KBM-7 (cell line): ENCODE measurements at regions not wholly inside any gene's neighbourhood (a gene's known extent, or its start where the extent isn't known, plus 50 kb on each side); places are given as distances from the start of the nearest gene placed in this dataset.

Source experiments
- DNase-seq: peaks from one replicate; pipeline ENCODE4 v3.0.0-alpha.2; 2015
- in situ Hi-C: fragments of 300-500 bp; cut with MboI; formaldehyde crosslinking; loops from 2 replicates; pipeline ENCODE4 v1.14.3; 2020; ENCODE audit warnings: low sequenced_read_pairs, low pct_unique_long_range_greater_than_20kb, mixed read lengths

GRCh38 chr1:23639460-23640095 lies 52.0 kb upstream of the RPL11 start:
- in situ Hi-C loops = loop anchor here (10.0 kb wide), 1 partner anchor 95 kb away; no protein-coding TSS in a partner anchor
- peak; percentile 79 for DNase-seq

GRCh38 chr1:23638786-23639241 lies 52.8 kb upstream of the RPL11 start:
- in situ Hi-C loops = loop anchor here (10.0 kb wide), 1 partner anchor 94 kb away; no protein-coding TSS in a partner anchor
- no peak for DNase-seq

- no peak for DNase-seq
- in situ Hi-C loops = loop anchor here (10.0 kb wide), 1 partner anchor 93 kb away; no protein-coding TSS in a partner anchor
These were observed 53.4 kb upstream of the RPL11 start for GRCh38 chr1:23638188-23638619.

- no peak for DNase-seq
- in situ Hi-C loops = loop anchor here (10.0 kb wide), 1 partner anchor 91 kb away; no protein-coding TSS in a partner anchor
These were observed 55.6 kb upstream of the RPL11 start for GRCh38 chr1:23636009-23636408.

GRCh38 chr1:23634840-23635651 lies 56.6 kb upstream of the RPL11 start:
- in situ Hi-C loops = loop anchor here (10.0 kb wide), 1 partner anchor 90 kb away; no protein-coding TSS in a partner anchor
- peak; percentile 82 for DNase-seq

GRCh38 chr1:23634518-23634839 lies 57.1 kb upstream of the RPL11 start:
- DNase-seq = no peak
- in situ Hi-C loops = loop anchor here (10.0 kb wide), 1 partner anchor 90 kb away; no protein-coding TSS in a partner anchor

- in situ Hi-C loops = loop anchor here (10.0 kb wide), 1 partner anchor 88 kb away; no protein-coding TSS in a partner anchor
- no peak for DNase-seq
These were observed 59.0 kb upstream of the RPL11 start for GRCh38 chr1:23632479-23633160.

- DNase-seq = no peak
- in situ Hi-C loops = loop anchor here (10.0 kb wide), 1 partner anchor 85 kb away; no protein-coding TSS in a partner anchor
These were observed 61.8 kb upstream of the RPL11 start for GRCh38 chr1:23629708-23630290.

- peak; percentile 25 for DNase-seq
- in situ Hi-C loops = no loop called here
These were observed 62.6 kb upstream of the RPL11 start for GRCh38 chr1:23628951-23629387.

- in situ Hi-C loops = no loop called here
- no peak for DNase-seq
These were observed 64.4 kb upstream of the RPL11 start for GRCh38 chr1:23627069-23627735.

- DNase-seq = no peak
- in situ Hi-C loops = no loop called here
These were observed 65.6 kb upstream of the RPL11 start for GRCh38 chr1:23625929-23626535.

GRCh38 chr1:23625459-23625858 lies 66.1 kb upstream of the RPL11 start:
- no peak for DNase-seq
- in situ Hi-C loops = no loop called here

GRCh38 chr1:23624440-23624839 lies 65.1 kb upstream of the ID3 start:
- in situ Hi-C loops = no loop called here

GRCh38 chr1:23622284-23622683 lies 63.0 kb upstream of the ID3 start:
- in situ Hi-C loops = no loop called here
- DNase-seq = no peak

More at GRCh38 chr1:23624440-23624839, 65.1 kb upstream of the ID3 start:
- DNase-seq = no peak

- DNase-seq = no peak
- in situ Hi-C loops = no loop called here
These were observed 61.3 kb upstream of the ID3 start for GRCh38 chr1:23620605-23621004.

- DNase-seq = peak; percentile 24
- in situ Hi-C loops = no loop called here
These were observed 60.2 kb upstream of the ID3 start for GRCh38 chr1:23619299-23620188.

GRCh38 chr1:23618586-23619083 lies 59.3 kb upstream of the ID3 start:
- in situ Hi-C loops = no loop called here
- DNase-seq = no peak
